Erythroblast (primary cell): ENCODE measurements at regions not wholly inside any gene's neighbourhood (a gene's known extent, or its start where the extent isn't known, plus 50 kb on each side); places are given as distances from the start of the nearest gene placed in this dataset.

Experiments
- DNase-seq, 2 experiments: peaks; one replicate each; lab custom pipeline; 2025; lab: John Stamatoyannopoulos, UW
- GATA1 ChIP-seq: IDR thresholded peaks from 2 replicates; pipeline ENCODE4 v1.6.1; 2011; ENCODE audit warnings: low read depth, mild to moderate bottlenecking, control low read depth, low read length, moderate library complexity
- POLR2A ChIP-seq: IDR thresholded peaks from 2 replicates; pipeline ENCODE4 v1.6.1; 2011; ENCODE audit warnings: mild to moderate bottlenecking, low read length

DNA sequence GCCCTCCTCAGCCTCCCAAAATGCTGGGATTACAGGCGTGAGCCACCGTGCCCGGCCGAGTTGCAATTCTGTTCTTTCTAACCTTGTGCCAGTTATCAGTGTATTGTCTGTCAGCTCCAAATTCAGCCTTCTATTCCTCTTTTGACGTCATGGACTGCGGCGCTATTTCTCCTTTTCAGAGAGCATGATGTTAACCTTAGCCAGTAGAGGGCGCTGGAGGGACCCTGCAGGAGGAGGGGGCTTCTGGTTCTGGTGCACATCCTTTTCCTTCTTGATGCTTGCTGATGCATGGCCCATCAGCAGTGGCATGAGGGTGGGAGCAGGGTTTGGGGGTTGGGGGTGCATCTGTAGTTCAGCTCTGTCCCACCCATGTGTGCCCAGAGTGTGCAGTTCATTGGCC is 179.3 kb upstream of the RMST start:
- TF ChIP-seq GATA1 (no peak), POLR2A (no peak)
- peak; percentile 1 to 22 for DNase-seq

DNA sequence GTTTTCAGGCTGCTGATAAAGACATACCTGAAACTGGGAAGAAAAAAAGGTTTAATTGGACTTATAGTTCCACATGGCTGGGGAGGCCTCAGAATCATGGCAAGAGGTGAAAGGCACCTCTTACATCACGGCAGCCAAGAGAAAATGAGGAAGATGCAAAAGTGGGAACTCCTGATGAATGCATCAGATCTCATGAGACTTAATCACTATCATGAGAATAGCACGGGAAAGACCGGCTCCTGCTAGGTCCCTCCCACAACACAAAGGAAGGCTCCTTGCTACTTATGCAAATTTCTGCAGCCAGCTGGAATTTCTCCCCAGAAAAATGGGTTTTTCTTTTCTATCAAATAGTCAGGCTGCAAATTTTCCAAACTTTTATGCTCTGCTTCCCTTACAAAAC is 174.1 kb upstream of the RMST start:
- DNase-seq, result no peak
- no peak for TF ChIP-seq GATA1
- no peak for TF ChIP-seq POLR2A

DNA sequence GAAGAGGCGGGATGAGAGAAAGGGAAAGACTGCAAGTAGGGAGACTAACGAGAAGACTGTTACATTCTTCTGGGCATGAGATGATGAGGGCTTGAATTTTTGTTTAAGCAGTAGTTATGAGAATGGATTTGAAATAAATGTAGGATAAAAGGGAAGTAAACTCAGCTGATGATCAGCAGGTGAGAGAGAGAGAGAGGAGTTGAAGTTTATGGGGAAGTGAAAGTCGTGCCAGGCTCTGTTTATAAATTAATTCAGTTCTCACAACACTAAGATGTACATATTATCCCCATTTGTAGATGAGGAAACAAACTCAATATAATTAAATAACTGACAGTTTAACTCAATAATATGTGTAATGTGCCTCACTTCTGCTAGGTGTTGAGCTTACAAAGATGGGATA is 170.0 kb upstream of the RMST start:
- DNase-seq, result no peak
- TF ChIP-seq POLR2A (no peak), GATA1 (no peak)

DNA sequence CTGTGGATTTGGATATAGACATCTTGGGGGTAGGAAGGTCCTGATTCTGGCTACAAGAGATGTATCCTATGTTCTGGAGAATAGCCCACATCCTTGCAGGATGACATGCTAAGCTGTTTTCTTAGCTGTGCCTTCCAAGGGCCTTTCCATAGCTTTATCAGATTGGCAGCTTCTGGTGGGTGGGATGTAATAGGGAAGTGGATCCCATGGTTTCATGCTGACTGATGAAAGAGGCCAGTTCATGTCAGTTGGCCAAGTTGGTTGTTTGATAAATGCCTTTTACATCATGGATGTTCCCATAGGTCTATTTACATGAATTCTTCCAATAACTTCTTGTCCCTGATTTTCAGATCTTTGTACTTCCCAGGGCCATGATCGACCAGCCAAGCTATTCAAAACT is 169.1 kb upstream of the RMST start:
- TF ChIP-seq GATA1 (no peak), POLR2A (no peak)
- DNase-seq, result no peak

DNA sequence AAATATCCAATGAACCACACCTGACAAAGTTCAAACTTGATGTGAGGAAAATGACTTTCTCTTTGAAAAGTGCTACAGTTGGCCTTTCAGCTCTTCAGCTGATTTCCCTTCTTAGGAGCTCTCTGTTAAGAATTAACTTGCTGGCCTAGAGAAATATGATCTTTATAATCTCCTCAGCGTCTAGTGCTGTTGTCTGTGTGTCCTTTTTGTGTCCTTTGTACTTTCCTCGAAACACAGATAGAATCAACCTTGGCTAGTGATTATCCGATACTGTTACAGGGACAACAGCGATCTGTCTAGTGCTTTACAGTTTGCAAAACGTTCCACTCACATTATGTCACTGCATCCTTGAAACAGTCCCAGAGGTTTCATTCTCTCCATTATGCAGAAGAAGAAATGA is 162.8 kb upstream of the RMST start:
- TF ChIP-seq GATA1 (no peak), POLR2A (no peak)
- DNase-seq, result no peak

DNA sequence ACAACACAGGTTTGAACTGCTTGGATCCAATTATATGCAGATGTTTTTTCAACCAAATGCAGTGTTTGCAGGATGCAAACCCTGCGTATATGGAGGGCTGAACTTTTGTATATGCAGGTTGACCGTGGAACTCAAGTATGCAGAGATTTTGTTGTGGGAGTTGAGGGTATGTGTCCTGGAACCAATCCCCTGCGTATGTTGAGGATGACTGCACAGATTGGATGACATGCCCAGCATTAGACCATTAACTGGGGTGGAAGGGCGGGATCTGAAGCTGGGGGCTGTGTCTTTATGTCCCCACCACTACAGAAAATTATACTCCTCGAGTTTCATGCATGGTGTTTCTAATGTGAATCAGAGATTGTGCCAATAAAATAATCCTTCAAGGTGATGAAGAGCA is 162.2 kb upstream of the RMST start:
- TF ChIP-seq POLR2A (no peak), GATA1 (no peak)
- no peak for DNase-seq

DNA sequence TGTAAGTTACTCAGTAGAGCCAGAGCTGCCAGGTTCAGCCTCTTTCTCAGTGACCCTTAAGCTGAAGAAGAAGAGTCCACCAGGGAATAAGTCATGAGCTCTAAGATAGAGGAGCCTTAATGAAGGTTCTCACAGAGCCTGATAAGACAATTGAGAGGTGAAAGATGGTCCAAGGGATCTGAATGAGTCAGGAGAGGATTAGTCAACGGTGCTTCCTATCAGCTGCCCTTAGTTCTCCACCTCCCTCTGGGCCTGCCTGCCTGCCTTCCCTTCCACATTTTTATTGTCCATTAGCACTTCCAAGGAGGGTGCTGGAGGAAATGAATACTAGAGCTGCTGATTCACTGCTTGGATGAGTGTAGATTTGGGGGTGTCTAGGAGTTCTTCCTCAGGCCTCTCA is 161.7 kb upstream of the RMST start:
- DNase-seq, result no peak
- TF ChIP-seq GATA1 (no peak), POLR2A (no peak)

DNA sequence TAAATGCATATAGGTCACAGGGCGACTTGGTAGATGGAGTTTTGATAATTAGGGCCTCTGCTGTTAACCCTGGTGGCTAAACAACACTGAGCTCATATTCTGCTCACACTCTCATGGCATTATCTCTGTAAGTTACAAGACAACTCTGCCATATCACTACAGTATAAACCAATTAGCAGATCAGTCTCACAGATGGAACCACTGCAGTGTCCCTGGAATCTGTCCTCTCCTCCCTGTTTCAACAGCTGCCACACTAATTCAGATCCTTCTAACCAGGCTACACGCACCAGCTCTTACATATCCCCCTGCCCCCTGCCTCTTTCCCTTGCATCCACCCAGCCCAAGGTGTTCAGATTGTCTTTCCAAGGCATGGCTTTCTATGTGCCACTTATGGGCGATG is 161.0 kb upstream of the RMST start:
- TF ChIP-seq GATA1 (no peak), POLR2A (no peak)
- no peak for DNase-seq

DNA sequence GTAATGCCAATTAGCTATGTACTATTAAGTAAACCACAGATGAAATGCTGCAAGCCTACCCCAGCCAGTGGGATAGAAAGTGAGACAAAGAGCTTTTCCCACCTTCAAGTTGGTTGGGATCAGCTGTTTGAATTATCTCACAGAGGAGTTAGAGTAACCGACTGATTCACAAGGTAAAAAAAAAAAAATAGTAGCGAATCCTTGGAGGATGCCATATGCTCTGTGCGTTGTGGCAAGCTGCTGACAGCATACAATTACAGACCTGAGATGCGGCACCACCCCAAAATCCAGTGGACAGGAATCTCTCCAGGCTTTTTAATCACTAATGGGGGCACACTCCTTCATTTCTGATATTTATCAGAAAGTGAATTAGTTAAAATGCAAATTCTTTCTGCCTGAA is 157.0 kb upstream of the RMST start:
- TF ChIP-seq POLR2A, result no peak
- TF ChIP-seq GATA1, result no peak
- no peak for DNase-seq

DNA sequence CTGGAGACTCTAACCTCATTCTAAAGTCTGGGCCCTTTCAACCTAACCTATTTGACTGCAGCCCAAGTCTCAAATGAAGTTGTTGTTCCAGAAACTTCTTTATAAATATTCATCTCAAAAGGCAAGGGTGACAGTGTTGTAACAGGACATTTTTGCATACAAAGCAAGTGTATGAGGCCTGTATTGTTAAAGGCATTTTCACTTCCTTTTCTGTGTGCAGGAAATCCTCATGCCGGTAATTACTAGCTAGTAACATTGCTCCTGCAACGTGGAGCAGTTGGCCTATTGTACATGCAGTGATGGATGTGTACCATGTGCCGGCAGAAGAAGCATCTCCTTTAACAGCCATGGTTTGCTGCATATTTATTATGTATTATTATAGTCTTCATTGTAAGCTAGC is 156.5 kb upstream of the RMST start:
- TF ChIP-seq POLR2A, result no peak
- no peak for TF ChIP-seq GATA1
- DNase-seq, result no peak

DNA sequence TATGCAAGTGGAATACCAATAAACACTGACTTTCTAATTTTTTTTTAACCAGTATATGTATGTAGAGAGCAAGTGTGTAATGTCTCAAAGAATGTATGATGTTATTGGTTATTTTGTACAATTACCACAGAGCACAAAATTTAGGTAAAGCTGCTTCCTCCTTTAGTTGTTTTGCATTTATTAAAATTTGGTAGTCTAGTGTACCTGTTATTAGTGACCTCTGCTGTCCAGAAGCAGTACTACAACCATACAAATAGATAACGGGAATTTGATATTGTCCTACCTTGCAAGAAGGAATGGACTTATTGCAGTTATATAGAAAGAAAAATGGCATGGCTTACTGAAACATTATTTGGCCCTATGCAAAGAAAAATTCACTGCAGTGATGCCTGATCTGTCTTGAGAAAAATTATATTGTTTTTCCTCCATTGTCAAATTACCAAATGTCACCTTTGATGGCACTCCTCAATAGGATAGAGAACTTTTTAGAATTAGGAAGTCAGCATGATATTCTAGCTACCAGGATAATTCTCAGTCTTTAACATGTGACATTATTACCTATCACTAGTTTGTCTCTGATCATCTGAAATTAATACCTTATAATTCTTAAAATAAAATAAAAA is 153.9 kb upstream of the RMST start:
- TF ChIP-seq GATA1 (no peak), POLR2A (no peak)
- peak; percentile 61 to 77 for DNase-seq

DNA sequence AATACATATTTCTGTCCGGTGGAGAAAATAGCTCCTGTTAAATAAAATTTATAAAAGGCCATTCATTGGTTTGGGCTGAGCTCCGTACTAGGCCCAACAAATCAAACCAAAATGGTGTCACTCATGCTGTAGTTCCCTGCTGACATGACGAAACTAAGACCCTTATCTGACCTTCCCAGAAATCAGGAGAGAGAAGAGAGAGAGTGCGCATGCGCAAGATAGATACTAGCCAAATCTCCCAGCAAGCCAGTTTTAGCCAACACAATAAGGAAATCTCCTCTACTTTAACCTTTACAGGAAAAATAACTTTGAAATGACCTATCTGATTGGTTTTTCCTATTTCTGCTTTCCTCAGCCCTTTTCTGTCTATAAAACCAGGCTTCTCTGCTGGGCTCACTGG is 152.7 kb upstream of the RMST start:
- no peak for DNase-seq
- TF ChIP-seq GATA1, result no peak
- TF ChIP-seq POLR2A, result no peak

DNA sequence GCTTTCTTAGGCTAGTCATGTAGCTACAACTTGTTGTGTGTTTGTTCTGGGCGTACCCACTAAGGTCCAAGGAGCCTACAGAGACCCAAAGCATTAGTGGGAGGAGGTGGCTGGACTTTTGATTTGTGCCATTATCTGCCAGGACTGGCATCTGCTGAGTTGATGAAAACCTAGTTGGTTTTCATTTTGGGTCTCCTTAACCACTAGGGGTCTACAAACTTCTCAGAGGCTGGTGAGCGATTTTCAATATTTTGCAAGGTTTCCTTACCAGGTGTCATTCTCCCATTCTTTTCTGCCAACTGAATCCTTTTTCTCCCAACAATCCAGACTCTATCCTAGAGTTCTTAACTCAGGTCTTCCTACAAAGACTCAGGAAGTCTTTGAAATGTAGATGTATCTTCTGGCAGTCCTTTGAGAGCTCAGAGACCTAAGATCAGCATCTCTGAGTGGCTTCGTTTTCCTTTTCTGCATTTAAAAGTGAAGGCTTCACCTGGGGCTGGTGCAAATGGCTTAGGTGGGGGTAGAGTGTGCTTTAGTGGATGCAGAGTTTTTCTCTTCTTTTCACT is 150.0 kb upstream of the RMST start:
- no peak for TF ChIP-seq GATA1
- no peak for TF ChIP-seq POLR2A
- DNase-seq, result no peak

DNA sequence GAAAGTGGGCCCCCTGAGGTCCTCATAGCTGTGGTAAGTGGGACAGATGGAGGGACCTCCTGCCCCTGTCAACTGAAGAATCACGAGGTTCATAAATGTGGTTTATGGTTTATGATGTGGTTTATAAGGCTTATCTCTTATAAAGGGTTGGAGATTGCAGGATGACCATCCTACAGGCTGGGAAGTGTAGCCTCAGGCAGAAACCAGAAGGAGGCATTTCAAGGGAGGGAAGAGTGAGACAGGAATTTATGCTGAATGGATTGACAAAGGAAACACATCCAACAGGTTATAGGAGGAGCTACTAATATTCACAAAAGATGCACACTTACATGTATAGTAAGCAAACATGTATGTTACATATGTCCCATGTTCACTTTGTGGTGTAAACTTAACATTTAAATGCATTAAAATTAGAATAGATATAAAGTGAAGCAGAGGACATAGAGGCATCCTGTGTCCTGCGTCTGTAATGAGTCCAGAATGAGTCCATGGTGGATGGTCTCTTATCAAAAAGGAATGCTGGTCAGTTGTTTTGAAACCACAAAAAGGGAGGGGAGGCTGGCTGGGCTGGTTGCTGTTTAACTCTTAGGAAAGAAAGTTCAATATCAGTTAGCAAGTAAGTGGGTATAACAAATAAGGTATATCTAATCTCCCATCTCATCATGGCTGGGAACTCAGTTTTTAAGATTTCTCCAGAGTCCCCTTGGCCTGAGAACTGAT is 149.0 kb upstream of the RMST start:
- DNase-seq, result no peak
- no peak for TF ChIP-seq POLR2A
- TF ChIP-seq GATA1, result no peak
